ENCODE measurements at regions not wholly inside any gene's neighbourhood (a gene's known extent, or its start where the extent isn't known, plus 50 kb on each side); places are given as distances from the start of the nearest gene placed in this dataset.

GRCh38 chr18:54692463-54692862 is 101.4 kb downstream of the DYNAP start (continued):
- TF ChIP-seq CTCF (IDR thresholded peaks at IDR 0.05 in 2 of 3, conservative IDR thresholded peaks at IDR 0.05 in 1 of 3; ENCODE audit: borderline replicate concordance in 1 of 3, insufficient read depth in 1 of 3, low read depth in 2 of 3, low read length in 2 of 3) (no peak), SRF (IDR thresholded peaks at IDR 0.05; ENCODE audit: low read depth) (no peak)

GRCh38 chr18:54696616-54697293 is 105.7 kb downstream of the DYNAP start:
- no peaks in the 10 kb centered on the region for H3K4me1 ChIP-seq (ENCODE audit: control insufficient read depth in 1 of 2, insufficient read depth in 2 of 2, low read length in 2 of 2)
- CTCF ChIA-PET: no interaction called here
- POLR2A ChIA-PET: no interaction called here
- H3K9me3 ChIP-seq (ENCODE audit: control insufficient read depth in 1 of 2, insufficient read depth in 1 of 2, low read depth in 1 of 2, low read length in 2 of 2): no peaks in the 10 kb centered on the region
- no peak overlapping the region for H2AFZ ChIP-seq (ENCODE audit: low read depth, low read length, poor library complexity, severe bottlenecking)
- no peaks in the 10 kb centered on the region for H3K36me3 ChIP-seq (ENCODE audit: control insufficient read depth in 1 of 2, insufficient read depth in 2 of 2, low read length in 2 of 2)
- no peaks in the 10 kb centered on the region for H3K27me3 ChIP-seq (ENCODE audit: insufficient read depth, low read length)
- ATAC-seq: no peak
- no peaks in the 10 kb centered on the region for H3K9me2 ChIP-seq (ENCODE audit: insufficient read depth)
- no TSS peak for BruUV-seq (replicated peaks)
- H3K4me2 ChIP-seq (ENCODE audit: low read length): no peak overlapping the region
- no peak overlapping the region for H3K4me3 ChIP-seq (replicated peaks in 1 of 2; ENCODE audit: low read depth in 1 of 2, low read length in 2 of 2)
- RAD21 ChIA-PET (ENCODE audit: low non-redundant PET in 1 of 2, low total read pairs in 2 of 2, uncharacterized antibody in 2 of 2, unreplicated experiment in 2 of 2): no interaction called here
- no peak overlapping the region for H3K27ac ChIP-seq (ENCODE audit: low read depth, low read length)
- H4K20me1 ChIP-seq (ENCODE audit: insufficient read depth): no peaks in the 10 kb centered on the region
- no peak for DNase-seq (ENCODE audit: low read depth, low spot score)
- no peaks in the 10 kb centered on the region for H3K79me2 ChIP-seq (ENCODE audit: insufficient read depth, low read length)
- H3K9ac ChIP-seq (ENCODE audit: low read length): no peak overlapping the region
- intact Hi-C loops (cut with micrococcal nuclease): no loop called here
- TF ChIP-seq CEBPB (IDR thresholded peaks at IDR 0.05; ENCODE audit: low read depth): no peak
- no peak for TF ChIP-seq EZH2 (IDR thresholded peaks at IDR 0.05)
- no peak for TF ChIP-seq ELF1 (IDR thresholded peaks at IDR 0.05; ENCODE audit: borderline replicate concordance, low read depth)
- TF ChIP-seq CTCF (IDR thresholded peaks at IDR 0.05 in 2 of 3, conservative IDR thresholded peaks at IDR 0.05 in 1 of 3; ENCODE audit: borderline replicate concordance in 1 of 3, insufficient read depth in 1 of 3, low read depth in 2 of 3, low read length in 2 of 3): no peak
- no peak for TF ChIP-seq POLR2AphosphoS5 (IDR thresholded peaks at IDR 0.05; ENCODE audit: low read depth, low read length)
- TF ChIP-seq SRF (IDR thresholded peaks at IDR 0.05; ENCODE audit: low read depth): no peak
- TF ChIP-seq, protein P1, sequence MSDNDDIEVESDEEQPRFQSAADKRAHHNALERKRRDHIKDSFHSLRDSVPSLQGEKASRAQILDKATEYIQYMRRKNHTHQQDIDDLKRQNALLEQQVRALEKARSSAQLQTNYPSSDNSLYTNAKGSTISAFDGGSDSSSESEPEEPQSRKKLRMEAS (IDR thresholded peaks at IDR 0.05): no peak
- TF ChIP-seq POLR2A (IDR thresholded peaks at IDR 0.05; ENCODE audit: borderline replicate concordance, extremely low read depth, insufficient read depth, insufficient read length): no peak
- no peak for TF ChIP-seq SP1 (IDR thresholded peaks at IDR 0.05; ENCODE audit: low read depth)
- no peak for TF ChIP-seq RAD21 (IDR thresholded peaks at IDR 0.05; ENCODE audit: low read depth)
- no peak for TF ChIP-seq REST (IDR thresholded peaks at IDR 0.05; ENCODE audit: low read depth)
- no peak for TF ChIP-seq TCF7L2 (IDR thresholded peaks at IDR 0.05; ENCODE audit: borderline replicate concordance, extremely low read depth, insufficient read depth, insufficient read length)
- no peak for TF ChIP-seq ZFX (IDR thresholded peaks at IDR 0.05)
- no peak for TF ChIP-seq ATF3 (IDR thresholded peaks at IDR 0.05)
- no peak for TF ChIP-seq SIN3A (IDR thresholded peaks at IDR 0.05; ENCODE audit: low read depth)

All from HCT116 (cell line).